GM23338 (cell line): ENCODE measurements at regions not wholly inside any gene's neighbourhood (a gene's known extent, or its start where the extent isn't known, plus 50 kb on each side); places are given as distances from the start of the nearest gene placed in this dataset.

Experiments used
- ATAC-seq: fragments of 200-7000 bp; cut with Tn5 transposase; 3 replicates; pipeline ENCODE4 v1.9.1; 2020
- DNase-seq: peaks from one replicate; pipeline ENCODE4 v3.0.0-alpha.2; 2015; ENCODE audit warnings: low spot score
- H2AFZ ChIP-seq: fragments of 200-600 bp; sonication (generic); 2 replicates; pipeline ENCODE4 v1.8.0; 2016; ENCODE audit warnings: antibody characterized with exemption, mild to moderate bottlenecking, moderate library complexity
- H3F3A ChIP-seq: fragments of 200-600 bp; sonication (generic); replicated peaks from 2 replicates; pipeline ENCODE4 v1.8.0; 2017; ENCODE audit warnings: antibody characterized with exemption, mixed run types, low read depth
- H3K27ac ChIP-seq: fragments of 200-600 bp; sonication (generic); 2 replicates; pipeline ENCODE4 v1.6.1; 2016; ENCODE audit warnings: low read depth
- H3K27me3 ChIP-seq: fragments of 200-600 bp; sonication (generic); 2 replicates; pipeline ENCODE4 v1.8.0; 2016; ENCODE audit warnings: mild to moderate bottlenecking, mixed run types, moderate library complexity; ENCODE audit not compliant: insufficient read depth
- H3K36me3 ChIP-seq: fragments of 200-600 bp; sonication (generic); 2 replicates; pipeline ENCODE4 v1.8.0; 2016; ENCODE audit warnings: mild to moderate bottlenecking; ENCODE audit not compliant: insufficient read depth
- H3K4me1 ChIP-seq: fragments of 200-600 bp; sonication (generic); 2 replicates; pipeline ENCODE4 v1.8.0; 2016; ENCODE audit warnings: mild to moderate bottlenecking, moderate library complexity; ENCODE audit not compliant: insufficient read depth
- H3K4me2 ChIP-seq: fragments of 200-600 bp; sonication (generic); 2 replicates; pipeline ENCODE4 v1.7.1; 2017; ENCODE audit warnings: mixed run types
- H3K4me3 ChIP-seq: fragments of 200-600 bp; sonication (generic); 2 replicates; pipeline ENCODE4 v1.6.1; 2016; ENCODE audit warnings: mixed run types
- H3K79me2 ChIP-seq: fragments of 200-600 bp; sonication (generic); replicated peaks from 2 replicates; pipeline ENCODE4 v1.8.0; 2017; ENCODE audit warnings: mild to moderate bottlenecking; ENCODE audit not compliant: insufficient read depth
- H3K9me2 ChIP-seq: fragments of 200-600 bp; sonication (generic); 2 replicates; pipeline ENCODE4 v1.8.0; 2017; ENCODE audit not compliant: insufficient read depth
- H4K20me1 ChIP-seq: fragments of 200-600 bp; sonication (generic); replicated peaks from 2 replicates; pipeline ENCODE4 v1.8.0; 2017; ENCODE audit warnings: mild to moderate bottlenecking; ENCODE audit not compliant: insufficient read depth
- H3K27ac Mint-ChIP-seq: 2 replicates; pipeline ENCODE4 v1.8.0; 2020; ENCODE audit warnings: inconsistent platforms, mild to moderate bottlenecking, moderate library complexity, mixed read lengths
- H3K27me3 Mint-ChIP-seq: 3 replicates; pipeline ENCODE4 v1.8.0; 2022; ENCODE audit warnings: low read depth, mild to moderate bottlenecking, moderate library complexity, mixed read lengths, inconsistent platforms; ENCODE audit not compliant: insufficient read depth, poor library complexity
- H3K36me3 Mint-ChIP-seq: 3 replicates; pipeline ENCODE4 v1.8.0; 2021; ENCODE audit warnings: low read depth, mild to moderate bottlenecking, inconsistent platforms, moderate library complexity, mixed read lengths
- H3K4me1 Mint-ChIP-seq: 3 replicates; pipeline ENCODE4 v1.8.0; 2020; ENCODE audit warnings: mild to moderate bottlenecking, inconsistent platforms, mixed read lengths
- H3K4me3 Mint-ChIP-seq: 3 replicates; pipeline ENCODE4 v1.8.0; 2021; ENCODE audit warnings: moderate library complexity, mild to moderate bottlenecking, inconsistent platforms, mixed read lengths
- H3K9me3 Mint-ChIP-seq: 3 replicates; pipeline ENCODE4 v1.8.0; 2020; ENCODE audit warnings: moderate library complexity, mild to moderate bottlenecking, inconsistent platforms, mixed read lengths
- CREB1 ChIP-seq: fragments of 250-450 bp; sonication (Bioruptor Pico); IDR thresholded peaks from 2 replicates; pipeline ENCODE4 v1.5.0; 2020; ENCODE audit warnings: low read depth, mild to moderate bottlenecking, moderate library complexity
- CTCF ChIP-seq, 2 experiments: fragments of 200-600 bp in 1 of 2; sonication (generic) in 1 of 2; conservative IDR thresholded peaks; 2 replicates each; pipeline versions ENCODE4 v1.5.1 to v1.6.1; 2016 to 2017; ENCODE audit warnings: antibody characterized with exemption in 2 of 2, low read depth in 2 of 2, mild to moderate bottlenecking in 2 of 2, moderate library complexity in 1 of 2
- ETS1 ChIP-seq: IDR thresholded peaks from 2 replicates; pipeline ENCODE4 v1.6.1; 2016; ENCODE audit warnings: antibody characterized with exemption
- EZH2 ChIP-seq: fragments of 200-600 bp; sonication (generic); IDR thresholded peaks from one replicate; pipeline ENCODE4 v1.8.0; 2017; ENCODE audit warnings: antibody characterized with exemption, mild to moderate bottlenecking, low read depth; ENCODE audit not compliant: unreplicated experiment
- EZH2phosphoT487 ChIP-seq: fragments of 200-600 bp; sonication (generic); IDR thresholded peaks from one replicate; pipeline ENCODE4 v1.8.1; 2018; ENCODE audit warnings: antibody characterized with exemption; ENCODE audit not compliant: unreplicated experiment
- JUNB ChIP-seq: IDR thresholded peaks from one replicate; pipeline ENCODE4 v1.6.1; 2016; ENCODE audit warnings: antibody characterized with exemption; ENCODE audit not compliant: unreplicated experiment
- POLR2AphosphoS5 ChIP-seq: IDR thresholded peaks from 2 replicates; pipeline ENCODE4 v1.6.1; 2016; ENCODE audit warnings: antibody characterized with exemption, low read depth
- REST ChIP-seq: IDR thresholded peaks from one replicate; pipeline ENCODE4 v1.6.1; 2018; ENCODE audit warnings: antibody characterized with exemption; ENCODE audit not compliant: unreplicated experiment
- STAT1 ChIP-seq: IDR thresholded peaks from one replicate; pipeline ENCODE4 v1.6.1; 2016; ENCODE audit warnings: antibody characterized with exemption; ENCODE audit not compliant: unreplicated experiment
- ZNF114 ChIP-seq: fragments of 250-450 bp; sonication (Bioruptor Pico); IDR thresholded peaks from 2 replicates; pipeline ENCODE4 v1.5.0; 2020; ENCODE audit warnings: mild to moderate bottlenecking, moderate library complexity

- TF ChIP-seq EZH2phosphoT487, result no peak
- Histone ChIP-seq H3F3A (no peaks in the 10 kb centered on the region), H3K4me3 (no peak overlapping the region), H3K27ac (no peak overlapping the region), H3K79me2 (no peaks in the 10 kb centered on the region), H2AFZ (no peak overlapping the region), H4K20me1 (no peaks in the 10 kb centered on the region), H3K4me1 (no peaks in the 10 kb centered on the region), H3K9me2 (no peaks in the 10 kb centered on the region), H3K27me3 (no peaks in the 10 kb centered on the region), H3K36me3 (no peaks in the 10 kb centered on the region), H3K4me2 (no peak overlapping the region)
- Mint-ChIP-seq H3K27me3 (no peaks in the 10 kb centered on the region), H3K9me3 (no peaks in the 10 kb centered on the region), H3K4me1 (peaks cover 4% of the 10 kb centered on the region; the same call in 1 of the 3 replicates), H3K4me3 (no peak overlapping the region), H3K36me3 (no peaks in the 10 kb centered on the region), H3K27ac (no peak overlapping the region)
- DNase-seq, result no peak
- no peak for ATAC-seq
Observed at GRCh38 chr4:24026596-24026995, 136.7 kb upstream of the PPARGC1A start.

GRCh38 chr4:24024605-24025004 lies 134.8 kb upstream of the PPARGC1A start:
- Histone ChIP-seq H3K79me2 (no peaks in the 10 kb centered on the region), H3K4me3 (no peak overlapping the region), H3K9me2 (no peaks in the 10 kb centered on the region), H3F3A (no peaks in the 10 kb centered on the region), H4K20me1 (no peaks in the 10 kb centered on the region), H3K36me3 (no peaks in the 10 kb centered on the region), H3K4me2 (no peak overlapping the region), H3K4me1 (no peaks in the 10 kb centered on the region), H3K27ac (no peak overlapping the region), H2AFZ (no peak overlapping the region; the same call in 1 of the 2 replicates), H3K27me3 (no peaks in the 10 kb centered on the region)
- H3K36me3 Mint-ChIP-seq, result no peaks in the 10 kb centered on the region
- no peak overlapping the region for H3K27ac Mint-ChIP-seq
- H3K4me3 Mint-ChIP-seq, result no peak overlapping the region
- no peak for ATAC-seq
- TF ChIP-seq JUNB (no peak), CREB1 (CRISPR knock-in tag) (no peak), EZH2 (no peak), REST (no peak), EZH2phosphoT487 (no peak)
- H3K27me3 Mint-ChIP-seq, result no peaks in the 10 kb centered on the region
- DNase-seq, result no peak
- H3K9me3 Mint-ChIP-seq, result no peaks in the 10 kb centered on the region
- H3K4me1 Mint-ChIP-seq, result no peaks in the 10 kb centered on the region

GRCh38 chr4:24024157-24024556 lies 134.3 kb upstream of the PPARGC1A start:
- Histone ChIP-seq H3K4me2 (no peak overlapping the region), H2AFZ (no peak overlapping the region), H3K4me1 (no peaks in the 10 kb centered on the region), H3F3A (no peaks in the 10 kb centered on the region), H3K4me3 (no peak overlapping the region), H3K79me2 (no peaks in the 10 kb centered on the region), H4K20me1 (no peaks in the 10 kb centered on the region), H3K27me3 (no peaks in the 10 kb centered on the region), H3K27ac (no peak overlapping the region), H3K36me3 (no peaks in the 10 kb centered on the region), H3K9me2 (no peaks in the 10 kb centered on the region)
- H3K36me3 Mint-ChIP-seq, result no peaks in the 10 kb centered on the region
- no peak overlapping the region for H3K27ac Mint-ChIP-seq
- no peak for ATAC-seq
- H3K9me3 Mint-ChIP-seq, result no peaks in the 10 kb centered on the region
- H3K27me3 Mint-ChIP-seq, result no peaks in the 10 kb centered on the region
- DNase-seq, result no peak
- no peaks in the 10 kb centered on the region for H3K4me1 Mint-ChIP-seq
- no peak overlapping the region for H3K4me3 Mint-ChIP-seq
- no peak for TF ChIP-seq EZH2phosphoT487
- TF ChIP-seq ETS1, result no peak
- TF ChIP-seq ZNF114 (CRISPR knock-in tag), result no peak
- no peak for TF ChIP-seq JUNB
- no peak for TF ChIP-seq REST
- no peak for TF ChIP-seq STAT1
- TF ChIP-seq CTCF (conservative IDR thresholded peaks at IDR 0.05; ENCODE audit: low read depth in 2 of 2), result no peak
- TF ChIP-seq POLR2AphosphoS5, result no peak
